ENCODE measurements at regions not wholly inside any gene's neighbourhood (a gene's known extent, or its start where the extent isn't known, plus 50 kb on each side); places are given as distances from the start of the nearest gene placed in this dataset.

DNA sequence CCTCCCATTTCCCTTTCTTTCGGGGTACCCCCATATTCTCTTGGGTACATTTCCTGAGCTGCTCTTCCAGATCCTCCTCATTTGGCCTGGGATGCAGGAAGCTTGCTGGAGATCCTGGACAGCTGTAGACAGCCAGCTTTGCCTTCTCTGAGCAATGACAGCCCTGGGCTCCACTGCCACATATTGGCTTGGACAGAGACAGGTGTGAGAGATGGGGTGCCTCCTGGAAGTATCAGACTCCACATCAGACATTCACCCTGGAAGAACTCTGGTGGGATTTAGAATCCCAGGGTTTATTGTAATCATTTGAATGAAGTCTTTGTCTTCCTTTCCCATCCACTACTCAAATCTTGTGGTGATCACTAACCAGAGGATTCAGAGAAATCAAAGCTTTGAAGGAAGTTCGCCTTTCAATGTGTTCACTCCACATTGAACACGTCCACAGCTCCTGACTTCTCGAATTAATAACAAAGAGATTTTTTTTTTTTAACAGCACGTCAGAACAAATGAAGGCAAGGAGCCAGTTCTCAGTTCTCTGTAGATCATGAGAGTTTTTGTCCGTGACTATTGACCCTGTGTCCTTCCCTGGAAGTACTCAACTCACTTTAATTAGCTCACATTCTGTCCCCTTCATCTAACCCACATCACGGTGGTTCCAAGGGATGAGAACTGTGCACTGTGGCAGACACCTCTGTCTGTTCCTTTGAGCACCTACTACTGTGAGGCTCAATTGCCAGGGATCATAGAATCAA, 377.6 kb upstream of the TRIB2 start:
- Histone ChIP-seq H3K9me3 (ENCODE audit: control extremely low read depth in 1 of 3, control insufficient read depth in 2 of 3, insufficient read depth in 1 of 3, low read length in 2 of 3) (no peaks in the 10 kb centered on the region), H3K4me1 (ENCODE audit: control insufficient read depth in 2 of 2, insufficient read depth in 2 of 2, low read length in 2 of 2) (no peaks in the 10 kb centered on the region), H3K4me3 (ENCODE audit: control extremely low read depth in 1 of 5, extremely low read depth in 1 of 5, insufficient read depth in 1 of 5, low read depth in 2 of 5, low read length in 4 of 5) (no peak overlapping the region), H4K20me1 (ENCODE audit: control insufficient read depth, insufficient read depth, low read length, poor library complexity, severe bottlenecking) (no peaks in the 10 kb centered on the region), H3K79me2 (ENCODE audit: control insufficient read depth, insufficient read depth, low read length) (no peaks in the 10 kb centered on the region), H2AFZ (ENCODE audit: insufficient read depth, low read depth, low read length, poor library complexity, severe bottlenecking) (no peak overlapping the region), H3K4me2 (replicated peaks; ENCODE audit: low read depth, low read length, poor library complexity, severe bottlenecking) (no peak overlapping the region), H3K9ac (ENCODE audit: low read length) (no peak overlapping the region), H3K27ac (ENCODE audit: low read length in 2 of 2) (no peak overlapping the region), H3K27me3 (replicated peaks in 1 of 4; ENCODE audit: control extremely low read depth in 1 of 4, control insufficient read depth in 3 of 4, insufficient read depth in 4 of 4, low read length in 3 of 4) (no peaks in the 10 kb centered on the region), H3K36me3 (replicated peaks in 1 of 2; ENCODE audit: control extremely low read depth in 1 of 2, control insufficient read depth in 1 of 2, extremely low read depth in 1 of 2, insufficient read depth in 2 of 2, low read length in 1 of 2) (no peaks in the 10 kb centered on the region)
- intact Hi-C loops (cut with micrococcal nuclease): no loop called here
- Mint-ChIP-seq H3K4me3 (no peak overlapping the region), H3K27ac (no peak overlapping the region), H3K9me3 (ENCODE audit: insufficient read depth) (no peaks in the 10 kb centered on the region), H3K27me3 (no peaks in the 10 kb centered on the region), H3K4me1 (peaks cover 2% of the 10 kb centered on the region)
- ATAC-seq (ENCODE audit: low read depth) (no peak), DNase-seq (no peak)
- ChIA-PET CTCF (interaction anchor here (0.6 kb wide), 1 partner anchor 14 kb away, joined by 3 read pairs; no protein-coding TSS in a partner anchor), POLR2A (no interaction called here)
- no peak for TF ChIP-seq EZH2 (IDR thresholded peaks at IDR 0.05; ENCODE audit: borderline replicate concordance, insufficient read depth, low read depth, low read length, poor library complexity, severe bottlenecking)
- TF ChIP-seq, protein P1, sequence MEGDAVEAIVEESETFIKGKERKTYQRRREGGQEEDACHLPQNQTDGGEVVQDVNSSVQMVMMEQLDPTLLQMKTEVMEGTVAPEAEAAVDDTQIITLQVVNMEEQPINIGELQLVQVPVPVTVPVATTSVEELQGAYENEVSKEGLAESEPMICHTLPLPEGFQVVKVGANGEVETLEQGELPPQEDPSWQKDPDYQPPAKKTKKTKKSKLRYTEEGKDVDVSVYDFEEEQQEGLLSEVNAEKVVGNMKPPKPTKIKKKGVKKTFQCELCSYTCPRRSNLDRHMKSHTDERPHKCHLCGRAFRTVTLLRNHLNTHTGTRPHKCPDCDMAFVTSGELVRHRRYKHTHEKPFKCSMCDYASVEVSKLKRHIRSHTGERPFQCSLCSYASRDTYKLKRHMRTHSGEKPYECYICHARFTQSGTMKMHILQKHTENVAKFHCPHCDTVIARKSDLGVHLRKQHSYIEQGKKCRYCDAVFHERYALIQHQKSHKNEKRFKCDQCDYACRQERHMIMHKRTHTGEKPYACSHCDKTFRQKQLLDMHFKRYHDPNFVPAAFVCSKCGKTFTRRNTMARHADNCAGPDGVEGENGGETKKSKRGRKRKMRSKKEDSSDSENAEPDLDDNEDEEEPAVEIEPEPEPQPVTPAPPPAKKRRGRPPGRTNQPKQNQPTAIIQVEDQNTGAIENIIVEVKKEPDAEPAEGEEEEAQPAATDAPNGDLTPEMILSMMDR (IDR thresholded peaks at IDR 0.05): no peak
- WGBS (ENCODE audit: insufficient coverage): 94% methylated on average over 5 of the region's 7 CpGs

DNA sequence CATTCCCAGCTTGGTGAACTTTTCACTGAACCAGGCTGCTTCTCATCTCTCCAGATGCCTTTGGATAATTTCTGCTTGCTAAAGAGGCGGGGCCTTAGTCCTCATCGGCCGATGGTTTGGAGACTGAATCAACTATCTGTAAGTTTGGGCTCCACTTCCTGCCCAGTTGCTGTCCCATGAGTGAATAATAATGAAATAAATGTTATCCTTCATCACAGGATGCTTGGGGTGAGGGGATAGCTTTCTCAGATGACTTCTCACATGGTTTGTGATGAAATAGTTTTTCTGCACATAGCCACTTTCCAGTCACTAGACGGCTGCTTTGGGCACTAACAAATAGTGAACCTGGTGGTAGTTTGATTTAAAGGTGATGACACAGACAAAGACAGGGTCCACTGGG, 376.6 kb upstream of the TRIB2 start:
- Histone ChIP-seq H2AFZ (ENCODE audit: insufficient read depth, low read depth, low read length, poor library complexity, severe bottlenecking) (no peak overlapping the region), H4K20me1 (ENCODE audit: control insufficient read depth, insufficient read depth, low read length, poor library complexity, severe bottlenecking) (no peaks in the 10 kb centered on the region), H3K4me2 (replicated peaks; ENCODE audit: low read depth, low read length, poor library complexity, severe bottlenecking) (no peak overlapping the region), H3K9ac (ENCODE audit: low read length) (no peak overlapping the region), H3K4me3 (ENCODE audit: control extremely low read depth in 1 of 5, extremely low read depth in 1 of 5, insufficient read depth in 1 of 5, low read depth in 2 of 5, low read length in 4 of 5) (no peak overlapping the region), H3K27me3 (replicated peaks in 1 of 4; ENCODE audit: control extremely low read depth in 1 of 4, control insufficient read depth in 3 of 4, insufficient read depth in 4 of 4, low read length in 3 of 4) (no peaks in the 10 kb centered on the region), H3K9me3 (ENCODE audit: control extremely low read depth in 1 of 3, control insufficient read depth in 2 of 3, insufficient read depth in 1 of 3, low read length in 2 of 3) (no peaks in the 10 kb centered on the region), H3K4me1 (ENCODE audit: control insufficient read depth in 2 of 2, insufficient read depth in 2 of 2, low read length in 2 of 2) (no peaks in the 10 kb centered on the region), H3K36me3 (replicated peaks in 1 of 2; ENCODE audit: control extremely low read depth in 1 of 2, control insufficient read depth in 1 of 2, extremely low read depth in 1 of 2, insufficient read depth in 2 of 2, low read length in 1 of 2) (no peaks in the 10 kb centered on the region), H3K27ac (ENCODE audit: low read length in 2 of 2) (no peak overlapping the region), H3K79me2 (ENCODE audit: control insufficient read depth, insufficient read depth, low read length) (no peaks in the 10 kb centered on the region)
- CTCF ChIA-PET: no interaction called here
- Mint-ChIP-seq H3K9me3 (ENCODE audit: insufficient read depth) (no peaks in the 10 kb centered on the region), H3K4me1 (no peaks in the 10 kb centered on the region), H3K27me3 (no peaks in the 10 kb centered on the region), H3K27ac (no peak overlapping the region), H3K4me3 (no peak overlapping the region)
- intact Hi-C loops (cut with micrococcal nuclease): no loop called here
- ATAC-seq (ENCODE audit: low read depth): no peak
- WGBS (ENCODE audit: insufficient coverage): no CpG with 5 or more reads among the region's 4 CpGs
- POLR2A ChIA-PET: no interaction called here
- TF ChIP-seq, protein P1 (IDR thresholded peaks at IDR 0.05): no peak
- TF ChIP-seq EZH2 (IDR thresholded peaks at IDR 0.05; ENCODE audit: borderline replicate concordance, insufficient read depth, low read depth, low read length, poor library complexity, severe bottlenecking): no peak
- DNase-seq: no peak

All from B cell (primary cell).